Stimulated activated naive CD8-positive, alpha-beta T cell treated with anti-CD3 and anti-CD28 coated beads, Interleukin-15, amount 100 ng/mL, for 72 hours (primary cell): ENCODE measurements at regions not wholly inside any gene's neighbourhood (a gene's known extent, or its start where the extent isn't known, plus 50 kb on each side); places are given as distances from the start of the nearest gene placed in this dataset.

Experiments
- ATAC-seq: fragments of 150-1000 bp; cut with Tn5 transposase; 2 replicates; pipeline ENCODE4 v1.10.0; 2021; ENCODE audit warnings: mild to moderate bottlenecking, moderate library complexity
- DNase-seq, 2 donors: peaks; one replicate each; pipeline ENCODE4 v3.0.0; 2021 to 2022
- H3K27ac Mint-ChIP-seq, 2 donors: one replicate each; pipeline ENCODE4 v1.8.0; 2022; ENCODE audit warnings: mild to moderate bottlenecking in 2 of 2, mixed read lengths in 2 of 2, moderate library complexity in 2 of 2
- H3K27me3 Mint-ChIP-seq: one replicate; pipeline ENCODE4 v1.8.0; 2022; ENCODE audit warnings: mixed read lengths
- H3K4me1 Mint-ChIP-seq: one replicate; pipeline ENCODE4 v1.8.0; 2022; ENCODE audit warnings: mild to moderate bottlenecking, mixed read lengths
- H3K4me3 Mint-ChIP-seq, 2 donors: one replicate each; pipeline ENCODE4 v1.8.0; 2022; ENCODE audit warnings: mild to moderate bottlenecking in 2 of 2, mixed read lengths in 2 of 2, moderate library complexity in 1 of 2
- H3K9me3 Mint-ChIP-seq, 2 donors: one replicate each; pipeline ENCODE4 v1.8.0; 2022; ENCODE audit warnings: mixed read lengths in 2 of 2

GRCh38 chr7:93048136-93048930 lies 69.4 kb downstream of the SAMD9 start:
- no peak overlapping the region for H3K27ac Mint-ChIP-seq
- H3K4me3 Mint-ChIP-seq = no peak overlapping the region
- ATAC-seq = no peak
- H3K27me3 Mint-ChIP-seq = no peaks in the 10 kb centered on the region
- peaks cover 2% of the 10 kb centered on the region for H3K4me1 Mint-ChIP-seq
- DNase-seq = no peak
- H3K9me3 Mint-ChIP-seq = no peaks in the 10 kb centered on the region

DNA sequence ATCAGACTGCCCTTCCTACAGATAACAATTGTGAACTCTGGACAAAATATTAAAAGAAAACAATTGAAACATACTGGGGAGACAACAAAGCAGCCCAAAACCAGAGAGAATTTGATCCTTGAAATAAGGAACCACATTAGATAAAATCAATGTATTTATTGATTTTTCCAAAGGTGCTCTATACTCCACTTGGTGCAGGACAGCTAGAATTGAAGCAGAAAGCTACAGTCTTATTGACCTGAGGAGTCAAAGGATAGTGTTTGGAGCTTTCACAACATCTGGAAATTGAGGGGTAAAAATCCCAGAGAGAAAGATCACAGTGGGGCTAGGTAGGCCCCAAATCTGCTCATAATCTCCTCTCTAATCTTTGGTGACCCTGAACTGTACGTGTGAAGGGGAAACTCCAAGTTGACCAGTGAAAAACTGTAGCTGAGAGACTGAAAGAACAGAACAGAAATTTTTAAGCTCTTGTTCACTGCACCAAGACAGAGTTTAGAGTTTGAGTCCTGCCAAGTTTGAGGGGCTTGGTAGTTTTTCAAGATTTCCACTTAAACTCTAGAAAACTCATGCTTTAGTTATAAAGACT lies 70.2 kb downstream of the SAMD9 start:
- no peaks in the 10 kb centered on the region for H3K4me1 Mint-ChIP-seq
- H3K27ac Mint-ChIP-seq = no peak overlapping the region
- H3K4me3 Mint-ChIP-seq = no peak overlapping the region
- ATAC-seq (no peak), DNase-seq (no peak)
- H3K9me3 Mint-ChIP-seq = no peaks in the 10 kb centered on the region
- H3K27me3 Mint-ChIP-seq = no peaks in the 10 kb centered on the region

DNA sequence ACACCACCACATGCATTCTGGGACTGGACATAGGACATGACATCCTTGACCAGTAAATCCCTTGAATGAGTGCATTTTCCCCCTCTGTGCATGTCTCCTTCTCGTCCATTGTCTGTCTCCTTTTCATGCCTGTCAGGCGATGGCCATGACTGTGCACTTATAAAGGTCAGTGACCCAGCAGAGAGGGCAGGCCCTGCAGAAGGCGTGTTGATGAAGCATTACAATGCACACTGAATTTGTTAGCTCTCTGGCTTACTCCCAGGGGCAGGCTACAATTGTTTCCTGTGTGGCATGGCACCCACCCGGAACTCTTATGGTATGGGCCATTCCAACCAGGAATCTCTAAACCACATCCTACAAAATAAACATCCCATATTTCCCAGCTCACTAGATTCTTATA lies 71.1 kb downstream of the SAMD9 start:
- Mint-ChIP-seq H3K27me3 (no peaks in the 10 kb centered on the region), H3K9me3 (no peaks in the 10 kb centered on the region), H3K4me3 (no peak overlapping the region), H3K4me1 (no peaks in the 10 kb centered on the region), H3K27ac (no peak overlapping the region)
- ATAC-seq (no peak), DNase-seq (no peak)

DNA sequence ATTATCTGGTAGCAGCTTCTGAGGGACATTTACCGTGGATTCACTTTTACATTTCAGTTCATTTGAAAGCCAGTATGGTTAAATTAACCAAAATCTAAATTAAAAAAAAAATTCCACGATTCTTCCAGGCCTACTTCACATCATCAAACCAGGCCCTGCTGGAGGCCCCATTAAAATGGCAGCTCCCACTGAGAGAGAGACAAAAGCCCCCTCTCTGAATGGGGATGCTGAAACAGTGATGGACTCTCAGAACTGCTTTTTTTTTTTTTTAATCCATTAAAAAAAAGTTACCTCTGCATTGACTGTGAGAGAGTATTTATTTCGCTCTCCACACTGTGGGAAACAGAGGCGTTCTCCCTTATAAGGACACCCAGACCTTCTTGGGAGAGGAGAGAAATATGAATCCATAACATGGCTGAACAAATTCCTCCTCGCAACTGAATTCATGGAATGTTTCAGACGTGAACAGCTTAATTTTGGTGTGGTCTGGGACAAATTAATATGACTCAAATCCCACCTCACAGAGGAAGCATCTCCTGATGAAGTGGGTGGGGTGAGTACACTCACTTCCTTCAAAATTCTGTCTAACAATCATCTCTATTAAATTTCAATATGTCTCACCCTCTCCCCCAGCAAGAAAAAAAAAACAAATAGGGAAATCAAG lies 73.5 kb downstream of the SAMD9 start:
- H3K4me1 Mint-ChIP-seq = peaks cover 8% of the 10 kb centered on the region
- DNase-seq (no peak), ATAC-seq (no peak)
- H3K27me3 Mint-ChIP-seq = no peaks in the 10 kb centered on the region
- no peaks in the 10 kb centered on the region for H3K9me3 Mint-ChIP-seq
- H3K27ac Mint-ChIP-seq = peak overlapping the region in 1 of 2 donors; percentile 80
- no peak overlapping the region for H3K4me3 Mint-ChIP-seq

DNA sequence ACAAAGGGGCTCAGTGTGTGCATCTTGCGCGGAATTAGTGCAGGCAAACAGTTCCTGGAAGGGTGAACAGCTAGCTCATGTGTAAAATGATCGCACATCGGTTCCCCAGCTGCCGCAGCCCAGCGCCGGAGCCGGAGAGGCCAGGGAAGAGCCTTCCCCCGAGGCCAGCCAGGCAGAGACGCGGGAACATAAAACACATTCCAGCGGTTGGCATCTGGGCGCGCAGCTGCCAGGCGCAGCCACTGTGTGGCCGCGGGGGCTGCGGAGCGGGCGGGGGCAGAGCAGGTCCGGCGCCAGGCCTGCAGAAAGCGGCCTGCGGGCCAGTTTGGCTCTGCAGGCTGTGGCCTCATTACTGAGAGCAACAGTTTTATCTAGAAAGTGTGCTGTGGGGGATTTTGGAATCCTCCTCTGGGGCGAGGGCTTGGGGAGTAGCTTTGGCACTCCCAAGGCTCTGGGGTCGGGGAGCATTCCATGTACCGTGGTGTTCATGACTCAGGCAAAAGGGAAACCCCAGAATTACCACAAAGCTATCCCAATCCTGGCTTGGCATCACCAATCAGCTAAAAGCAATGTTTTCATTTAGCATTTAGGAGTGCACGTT lies 74.3 kb downstream of the SAMD9 start:
- ATAC-seq = no peak
- no peak for DNase-seq
- Mint-ChIP-seq H3K4me1 (peaks cover 8% of the 10 kb centered on the region), H3K27me3 (no peaks in the 10 kb centered on the region), H3K9me3 (no peaks in the 10 kb centered on the region), H3K27ac (no peak overlapping the region), H3K4me3 (no peak overlapping the region)

DNA sequence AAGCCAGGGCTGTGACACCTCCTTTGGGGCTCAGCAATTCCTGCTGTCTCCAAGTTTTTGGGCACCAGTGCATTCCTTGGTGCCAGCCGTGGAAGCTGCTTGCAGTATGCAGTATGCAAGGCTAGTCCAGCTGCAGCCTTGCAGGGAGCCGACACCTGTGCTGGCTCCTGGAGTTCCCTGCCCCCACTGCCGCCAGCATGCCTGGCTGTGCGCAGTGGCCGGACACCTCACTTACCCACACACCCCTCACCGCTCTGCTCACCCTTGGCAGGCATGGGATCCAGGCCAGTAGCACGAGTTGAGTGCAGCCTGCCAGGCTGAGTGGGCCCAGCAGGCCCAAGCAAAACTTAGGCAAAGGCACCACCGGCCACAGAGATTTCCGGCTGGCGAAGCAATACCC lies 77.4 kb downstream of the SAMD9 start:
- Mint-ChIP-seq H3K4me1 (peaks cover 29% of the 10 kb centered on the region), H3K27me3 (no peaks in the 10 kb centered on the region), H3K4me3 (no peak overlapping the region), H3K27ac (no peak overlapping the region), H3K9me3 (peaks cover 3 to 4% of the 10 kb centered on the region in 2 donors)
- DNase-seq = no peak
- ATAC-seq = no peak

- H3K4me3 Mint-ChIP-seq = no peak overlapping the region
- ATAC-seq = no peak
- DNase-seq = no peak
- H3K27me3 Mint-ChIP-seq = no peaks in the 10 kb centered on the region
- peaks cover 29% of the 10 kb centered on the region for H3K4me1 Mint-ChIP-seq
- H3K9me3 Mint-ChIP-seq = peaks cover 4 to 9% of the 10 kb centered on the region in 2 donors
- H3K27ac Mint-ChIP-seq = peak overlapping the region in 1 of 2 donors; percentile 59
Observed at GRCh38 chr7:93039786-93040185, 78.0 kb downstream of the SAMD9 start.

DNA sequence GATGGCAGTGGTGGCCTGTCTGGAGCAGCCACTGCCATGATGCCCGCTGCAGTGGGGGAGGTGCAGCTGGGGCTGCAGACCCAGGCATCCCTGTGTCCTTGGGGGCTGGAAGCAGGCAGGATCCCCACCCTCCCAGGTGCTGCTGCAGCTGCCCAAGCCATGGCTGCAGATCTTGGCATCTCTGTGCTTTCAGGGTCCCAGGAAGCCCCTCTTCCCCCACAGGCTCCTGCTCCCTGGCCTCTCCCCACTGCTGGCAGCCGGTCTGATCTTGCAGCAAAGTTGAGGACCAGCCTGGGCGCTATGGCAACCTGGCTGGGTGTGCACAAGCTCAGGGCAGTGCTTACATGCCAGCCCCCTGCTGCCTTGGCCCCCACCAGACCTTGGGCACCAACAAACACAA lies 78.5 kb downstream of the SAMD9 start:
- H3K9me3 Mint-ChIP-seq = peaks cover 4 to 14% of the 10 kb centered on the region in 2 donors
- H3K27me3 Mint-ChIP-seq = no peaks in the 10 kb centered on the region
- ATAC-seq = no peak
- no peak overlapping the region for H3K27ac Mint-ChIP-seq
- H3K4me3 Mint-ChIP-seq = no peak overlapping the region
- DNase-seq = no peak
- peaks cover 29% of the 10 kb centered on the region for H3K4me1 Mint-ChIP-seq

GRCh38 chr7:93036807-93037206 lies 81.0 kb downstream of the SAMD9 start:
- peaks cover 29% of the 10 kb centered on the region for H3K4me1 Mint-ChIP-seq
- ATAC-seq (peak; percentile 99), DNase-seq (peak; percentile 47 to 74)
- H3K27ac Mint-ChIP-seq = peak overlapping the region in 1 of 2 donors; percentile 20
- peak overlapping the region in 1 of 2 donors; percentile 25 for H3K4me3 Mint-ChIP-seq
- peaks cover 13 to 30% of the 10 kb centered on the region in 2 donors for H3K9me3 Mint-ChIP-seq
- H3K27me3 Mint-ChIP-seq = no peaks in the 10 kb centered on the region

GRCh38 chr7:93036149-93036640 lies 81.6 kb downstream of the SAMD9 start:
- peak; percentile 3 for ATAC-seq
- H3K4me3 Mint-ChIP-seq = no peak overlapping the region
- H3K9me3 Mint-ChIP-seq = peaks cover 13 to 36% of the 10 kb centered on the region in 2 donors
- peaks cover 29% of the 10 kb centered on the region for H3K4me1 Mint-ChIP-seq
- no peaks in the 10 kb centered on the region for H3K27me3 Mint-ChIP-seq
- no peak overlapping the region for H3K27ac Mint-ChIP-seq
- DNase-seq = no peak

DNA sequence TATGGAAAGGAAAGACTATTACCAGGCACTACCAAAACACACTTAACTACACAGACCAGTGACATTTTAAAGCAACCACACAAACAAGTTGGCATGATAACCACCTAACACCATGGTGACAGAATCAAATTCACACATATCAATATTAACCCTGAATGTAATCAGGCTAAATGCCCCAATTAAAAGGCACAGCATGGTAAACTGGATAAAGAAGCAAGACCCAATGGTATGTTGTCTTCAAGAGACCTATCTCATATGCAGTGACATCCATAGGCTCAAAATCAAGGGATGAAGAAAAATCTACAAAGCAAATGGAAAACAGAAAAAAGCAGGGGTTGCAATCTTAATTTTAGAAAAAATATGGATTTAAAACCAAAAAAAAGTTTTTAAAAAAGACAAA lies 86.0 kb downstream of the SAMD9 start:
- no peak overlapping the region for H3K4me3 Mint-ChIP-seq

GRCh38 chr7:93030605-93031225 lies 87.1 kb downstream of the SAMD9 start:
- Mint-ChIP-seq H3K4me3 (no peak overlapping the region), H3K9me3 (peaks cover 23 to 51% of the 10 kb centered on the region in 2 donors), H3K4me1 (no peaks in the 10 kb centered on the region), H3K27me3 (peaks cover 41% of the 10 kb centered on the region), H3K27ac (no peak overlapping the region)
- no peak for DNase-seq
- no peak for ATAC-seq

More for the DNA sequence above, 86.0 kb downstream of the SAMD9 start:
- peaks cover 9% of the 10 kb centered on the region for H3K4me1 Mint-ChIP-seq
- ATAC-seq = no peak
- H3K9me3 Mint-ChIP-seq = peaks cover 23 to 51% of the 10 kb centered on the region in 2 donors
- no peak for DNase-seq
- peaks cover 30% of the 10 kb centered on the region for H3K27me3 Mint-ChIP-seq
- no peak overlapping the region for H3K27ac Mint-ChIP-seq

GRCh38 chr7:93029056-93029455 lies 88.7 kb downstream of the SAMD9 start:
- ATAC-seq (no peak), DNase-seq (no peak)
- no peak overlapping the region for H3K27ac Mint-ChIP-seq
- H3K4me3 Mint-ChIP-seq = no peak overlapping the region
- H3K27me3 Mint-ChIP-seq = peaks cover 52% of the 10 kb centered on the region
- peaks cover 19 to 34% of the 10 kb centered on the region in 2 donors for H3K9me3 Mint-ChIP-seq
- no peaks in the 10 kb centered on the region for H3K4me1 Mint-ChIP-seq

GRCh38 chr7:93028610-93029009 lies 89.2 kb downstream of the SAMD9 start:
- Mint-ChIP-seq H3K9me3 (peaks cover 19 to 32% of the 10 kb centered on the region in 2 donors), H3K4me1 (no peaks in the 10 kb centered on the region), H3K4me3 (no peak overlapping the region), H3K27me3 (peaks cover 55% of the 10 kb centered on the region), H3K27ac (no peak overlapping the region)
- DNase-seq = no peak
- no peak for ATAC-seq

GRCh38 chr7:93027044-93027443 lies 90.7 kb downstream of the SAMD9 start:
- no peak overlapping the region for H3K4me3 Mint-ChIP-seq
- ATAC-seq (no peak), DNase-seq (no peak)
- no peak overlapping the region for H3K27ac Mint-ChIP-seq
- H3K27me3 Mint-ChIP-seq = peaks cover 55% of the 10 kb centered on the region
- H3K9me3 Mint-ChIP-seq = peaks cover 9 to 23% of the 10 kb centered on the region in 2 donors
- peaks cover 3% of the 10 kb centered on the region for H3K4me1 Mint-ChIP-seq
